ENCODE measurements at regions not wholly inside any gene's neighbourhood (a gene's known extent, or its start where the extent isn't known, plus 50 kb on each side); places are given as distances from the start of the nearest gene placed in this dataset.
A peak's percentile ranks its signal among the peaks of the same experiment; 100 is the strongest.
"Not testable (repeated sequence)": the region's sequence is repeated elsewhere in the genome, so short reads cannot be mapped to it uniquely, and the experiment has no call there.

DNA sequence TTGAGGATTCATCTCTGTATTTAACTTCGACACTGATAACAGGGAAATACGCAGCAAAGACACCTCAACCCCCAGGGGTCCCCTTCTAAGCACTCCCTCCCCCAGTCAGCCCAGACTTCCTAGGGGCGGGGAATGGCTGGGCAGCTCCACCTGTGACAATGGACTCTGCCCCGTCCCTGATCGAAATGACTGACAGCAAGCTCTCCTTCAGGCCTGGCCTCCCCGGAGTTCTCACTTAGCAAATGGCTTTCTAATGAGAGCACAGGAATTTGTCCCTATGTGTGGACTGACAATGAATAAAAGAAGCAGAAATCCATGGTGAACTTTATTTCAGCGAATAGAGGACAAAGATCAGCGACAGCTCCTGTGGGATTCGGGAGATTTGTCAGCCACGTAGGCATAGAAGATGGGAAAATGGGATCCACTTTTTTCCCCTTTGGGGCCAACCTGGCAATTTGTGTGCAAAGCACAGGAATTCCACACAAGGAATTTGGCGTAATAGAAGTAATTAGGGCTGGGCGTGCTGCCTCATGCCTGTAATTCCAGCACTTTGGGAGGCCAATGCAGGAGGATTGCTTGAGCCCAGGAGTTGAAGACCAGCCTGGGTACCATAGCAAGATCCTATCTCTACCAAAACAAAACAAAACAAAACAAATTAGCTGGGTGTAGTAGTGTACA lies 63.8 kb downstream of the TNFAIP2 start:
- no peak for DNase-seq

- DNase-seq = no peak
Observed at GRCh38 chr14:103187911-103188310, 64.7 kb downstream of the TNFAIP2 start.

GRCh38 chr14:103188810-103189480 lies 65.7 kb downstream of the TNFAIP2 start:
- peak; percentile 54 for DNase-seq

- no peak for DNase-seq
Observed at GRCh38 chr14:103189481-103190470, 66.5 kb downstream of the TNFAIP2 start.

DNA sequence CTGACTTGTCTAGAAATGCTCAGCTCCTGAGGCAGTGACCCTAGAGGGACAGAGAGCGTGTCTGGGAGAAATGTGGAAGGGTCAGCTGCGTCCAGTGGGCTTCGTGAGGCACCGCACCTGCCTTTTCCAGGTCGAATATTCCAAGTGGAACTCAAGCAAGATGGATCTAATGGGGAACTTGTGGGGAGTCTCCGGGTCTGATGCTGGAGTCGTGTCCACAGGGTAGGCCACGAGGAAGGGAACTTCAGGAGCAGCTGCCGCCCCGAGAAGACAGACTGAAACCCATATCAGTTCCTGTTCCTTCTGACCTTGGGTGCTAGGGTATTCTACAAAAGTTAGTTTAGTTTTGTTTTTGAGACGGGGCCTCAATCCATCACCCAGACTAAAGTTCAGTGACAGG lies 67.5 kb downstream of the TNFAIP2 start:
- no peak for DNase-seq

DNA sequence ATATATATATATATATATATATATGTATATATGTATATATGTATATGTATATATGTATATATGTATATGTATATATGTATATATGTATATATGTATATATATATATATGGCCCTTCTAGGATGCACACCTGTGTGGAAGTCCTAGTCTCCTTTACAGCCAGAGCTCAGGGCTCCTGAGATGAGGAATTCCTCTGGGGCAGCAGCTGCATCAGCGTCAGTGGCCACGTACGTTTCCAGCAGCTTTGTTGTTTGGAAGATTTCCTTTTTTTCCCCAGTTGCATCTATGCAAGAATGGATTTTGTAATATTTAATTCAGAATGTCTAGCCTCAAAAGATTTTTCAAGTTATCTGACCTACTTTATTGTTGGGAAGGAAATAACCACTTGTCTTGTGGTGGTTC lies 68.6 kb downstream of the TNFAIP2 start:
- DNase-seq = no peak

DNA sequence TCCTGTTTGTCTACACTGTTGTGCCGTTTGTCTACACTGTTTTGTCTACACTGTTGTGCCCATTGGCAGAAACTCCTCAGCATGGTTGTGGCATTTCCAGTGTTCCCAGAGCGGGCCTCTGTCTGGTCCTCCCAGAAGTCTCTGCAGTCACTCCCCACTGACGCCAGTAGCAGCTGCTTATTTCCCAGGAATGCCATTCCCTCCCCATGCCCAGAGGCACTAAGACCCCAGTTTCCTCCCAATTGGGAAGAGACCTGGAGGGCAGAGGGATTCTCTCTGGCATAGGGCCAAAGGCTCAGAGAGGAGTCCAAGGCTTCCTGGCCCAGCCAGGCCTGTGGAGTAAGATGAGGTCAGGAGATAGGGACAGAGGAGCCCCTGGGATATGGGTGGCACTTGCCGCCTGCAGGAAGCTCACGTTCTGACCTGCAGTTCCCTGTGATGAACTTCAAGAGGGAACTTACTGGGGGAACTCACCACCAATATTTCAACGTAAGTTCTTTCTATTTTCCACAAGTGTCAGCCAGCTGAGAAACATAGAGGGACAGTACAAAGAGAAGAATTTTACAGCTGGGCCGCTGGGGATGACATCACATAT lies 69.1 kb downstream of the TNFAIP2 start:
- no peak for DNase-seq

DNA sequence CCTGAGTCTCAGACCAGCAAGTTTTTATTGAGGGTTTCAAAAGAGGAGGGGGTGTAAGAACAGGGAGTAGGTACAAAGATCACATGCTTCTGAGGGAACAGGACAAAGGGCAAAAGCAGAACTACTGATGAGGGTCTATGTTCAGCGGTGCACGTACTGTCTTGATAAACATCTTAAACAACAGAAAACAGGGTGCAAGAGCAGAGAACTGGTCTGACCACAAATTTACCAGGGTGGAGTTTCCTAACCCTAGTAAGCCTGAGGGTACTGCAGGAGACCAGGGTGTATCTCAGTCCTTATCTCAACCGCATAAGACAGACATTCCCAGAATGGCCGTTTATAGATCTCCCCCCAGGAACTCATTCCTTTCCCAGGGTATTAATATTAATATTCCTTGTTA lies 69.6 kb downstream of the TNFAIP2 start:
- DNase-seq = not testable (repeated sequence)

DNA sequence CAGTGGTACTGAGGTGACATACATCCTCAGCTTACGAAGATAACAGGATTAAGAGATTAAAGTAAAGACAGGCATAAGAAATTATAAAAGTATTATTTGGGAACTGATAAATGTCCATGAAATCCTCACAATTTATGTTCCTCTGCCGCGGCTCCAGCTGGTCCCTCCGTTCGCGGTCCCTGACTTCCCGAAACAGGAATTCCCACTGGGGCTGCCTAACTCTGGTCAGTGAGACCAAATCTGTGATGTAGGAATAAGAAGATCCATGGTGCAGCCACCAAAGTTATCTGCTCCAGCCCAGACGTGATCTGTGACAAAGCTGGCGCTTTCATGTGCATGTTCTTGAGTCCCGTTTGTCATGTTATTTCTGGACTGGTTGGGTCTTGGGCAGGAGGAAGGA lies 70.2 kb downstream of the TNFAIP2 start:
- not testable (repeated sequence) for DNase-seq

GRCh38 chr14:103194256-103195045 lies 71.2 kb downstream of the TNFAIP2 start:
- DNase-seq = no peak

- no peak for DNase-seq
Observed at GRCh38 chr14:103195828-103196615, 72.8 kb downstream of the TNFAIP2 start.

DNA sequence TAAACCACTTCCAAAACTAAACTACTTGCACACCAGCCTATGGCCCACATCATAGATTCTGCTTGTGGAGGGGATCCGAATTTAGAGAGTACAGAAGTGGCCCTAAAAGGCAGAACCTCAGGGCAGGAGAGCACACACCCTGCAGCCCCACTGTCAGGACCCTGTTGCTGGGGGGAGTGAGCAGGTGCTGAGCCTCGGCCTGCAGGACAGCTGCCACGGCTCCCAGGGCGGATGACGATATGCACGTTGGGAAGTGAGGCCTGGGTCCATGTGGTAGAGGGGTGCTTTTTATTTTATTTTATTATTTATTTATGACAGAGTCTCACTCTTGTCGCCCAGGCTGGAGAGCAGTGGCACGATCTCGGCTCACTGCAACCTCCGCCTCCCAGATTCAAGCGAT lies 73.5 kb downstream of the TNFAIP2 start:
- no peak for DNase-seq

DNA sequence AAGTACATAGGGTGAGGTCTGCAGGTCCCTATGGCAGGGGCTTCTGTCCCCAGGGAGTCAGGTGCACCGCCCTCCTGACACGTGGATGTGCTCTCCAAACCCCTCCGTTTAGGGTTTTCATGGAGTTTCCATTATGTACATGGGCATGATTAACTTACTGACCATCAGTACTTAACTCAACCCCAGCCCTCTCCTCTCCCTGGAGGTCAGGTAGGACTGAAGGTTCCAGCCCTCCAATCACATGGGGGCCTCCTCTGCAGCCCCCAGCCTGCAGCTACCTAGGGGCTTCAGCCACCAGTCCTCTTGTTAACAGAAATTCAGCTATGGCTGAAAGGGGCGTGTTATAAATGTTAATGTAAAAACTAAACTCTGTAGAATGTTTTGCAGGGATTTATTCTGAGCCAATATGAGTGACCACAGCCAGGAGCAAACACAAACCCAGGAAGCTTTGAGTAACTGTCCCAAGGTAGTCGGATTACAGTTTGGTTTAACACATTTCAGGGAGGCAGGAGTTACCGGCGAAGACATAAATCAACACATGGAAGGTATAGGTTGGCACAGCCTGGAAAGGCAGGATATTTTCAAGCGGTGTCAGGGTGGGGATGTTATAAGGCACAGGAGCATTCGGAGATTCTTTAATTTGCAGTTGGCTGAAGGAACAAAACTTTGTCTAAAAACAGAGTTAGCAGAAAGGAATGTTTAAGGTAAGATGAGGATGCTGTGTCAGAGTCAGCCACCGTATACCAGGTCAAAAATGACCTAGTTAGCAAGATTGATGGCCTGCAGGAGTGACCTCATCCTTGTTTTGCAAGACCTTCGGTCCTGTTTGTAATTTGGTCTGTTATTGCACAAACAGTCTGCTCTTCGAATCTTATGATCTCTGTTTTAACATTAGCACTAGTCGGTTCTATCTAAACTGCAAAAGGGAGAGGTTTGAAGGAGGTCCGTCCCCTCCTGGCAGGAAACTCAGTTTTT lies 75.2 kb downstream of the TNFAIP2 start:
- DNase-seq = no peak

- DNase-seq = no peak
Observed at GRCh38 chr14:103199124-103199523, 75.9 kb downstream of the TNFAIP2 start.

- no peak for DNase-seq
Observed at GRCh38 chr14:103201801-103202200, 78.5 kb downstream of the TNFAIP2 start.

GRCh38 chr14:103204852-103205540 lies 81.7 kb downstream of the TNFAIP2 start:
- no peak for DNase-seq

- DNase-seq = no peak
Observed at GRCh38 chr14:103205541-103205906, 82.3 kb downstream of the TNFAIP2 start.

DNA sequence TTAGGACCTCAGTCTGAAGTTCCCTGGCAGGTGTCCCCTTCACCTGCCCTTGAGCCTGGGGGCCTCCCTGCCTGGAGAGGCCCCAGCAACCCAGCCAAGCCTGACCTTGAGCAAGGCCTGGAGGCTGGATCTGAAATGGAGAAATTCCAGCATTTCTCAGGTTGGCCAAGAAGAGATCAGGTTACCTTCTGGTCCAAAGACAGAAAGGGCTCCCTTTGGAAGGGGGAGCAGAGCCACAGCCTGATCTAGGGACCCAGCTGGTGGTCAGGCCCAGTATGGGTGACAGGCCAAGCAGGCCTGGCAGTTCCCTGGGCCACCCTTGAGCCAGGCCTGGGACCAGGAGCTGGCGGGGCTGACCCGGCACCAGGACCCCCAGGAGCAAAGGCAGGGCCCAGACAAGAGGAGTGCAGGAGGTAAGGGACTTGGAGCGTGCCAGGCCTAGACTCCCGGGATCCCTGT lies 82.8 kb downstream of the TNFAIP2 start:
- peak; percentile 51 for DNase-seq

DNA sequence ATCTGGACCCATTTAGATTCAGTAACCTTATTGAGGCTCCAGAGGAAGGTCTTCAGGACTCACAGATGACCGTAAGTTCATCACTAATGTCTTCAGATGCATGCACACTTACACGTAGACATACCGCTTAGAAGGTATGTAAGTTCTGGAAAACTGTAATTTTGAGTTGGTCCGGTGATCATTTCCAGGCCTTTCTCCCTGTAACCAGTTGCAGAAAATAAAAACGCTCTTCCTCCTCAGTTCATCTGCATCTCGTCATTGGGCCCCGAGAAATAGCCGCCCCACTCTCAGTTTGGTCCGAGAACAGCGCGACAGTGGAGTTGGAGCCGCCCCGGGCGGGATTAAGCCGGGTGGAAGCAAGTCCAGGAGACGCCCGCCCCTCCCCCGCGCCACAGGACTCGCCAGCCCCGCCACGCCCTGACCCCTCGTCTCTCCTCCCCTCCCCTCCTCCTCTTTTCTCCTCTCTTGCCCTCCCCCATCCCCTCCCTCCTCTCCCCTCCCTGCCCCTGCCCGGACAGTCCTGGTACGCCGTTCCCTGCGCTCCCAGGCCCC lies 83.7 kb downstream of the TNFAIP2 start:
- DNase-seq = no peak

Data from right kidney (tissue), 1 donor.